Choroid plexus epithelial cell (primary cell): ENCODE measurements at regions not wholly inside any gene's neighbourhood (a gene's known extent, or its start where the extent isn't known, plus 50 kb on each side); places are given as distances from the start of the nearest gene placed in this dataset.

Experiments
- DNase-seq: peaks from one replicate; pipeline ENCODE4 v3.0.0-alpha.2; 2010; ENCODE audit warnings: low read depth
- H3K4me3 ChIP-seq: 2 replicates; pipeline ENCODE4 v1.5.1; 2011; ENCODE audit warnings: low read depth, mild to moderate bottlenecking, control low read depth, low read length, moderate library complexity
- TF ChIP-seq, protein P1 (sequence below): conservative IDR thresholded peaks from 2 replicates; pipeline ENCODE4 v1.5.1; 2011; ENCODE audit warnings: low read depth, mild to moderate bottlenecking, control low read depth, inconsistent platforms, low read length, moderate library complexity

GRCh38 chr2:58533376-58533775, 292.3 kb upstream of the FANCL start:
- no peak overlapping the region for H3K4me3 ChIP-seq
- TF ChIP-seq, protein P1, sequence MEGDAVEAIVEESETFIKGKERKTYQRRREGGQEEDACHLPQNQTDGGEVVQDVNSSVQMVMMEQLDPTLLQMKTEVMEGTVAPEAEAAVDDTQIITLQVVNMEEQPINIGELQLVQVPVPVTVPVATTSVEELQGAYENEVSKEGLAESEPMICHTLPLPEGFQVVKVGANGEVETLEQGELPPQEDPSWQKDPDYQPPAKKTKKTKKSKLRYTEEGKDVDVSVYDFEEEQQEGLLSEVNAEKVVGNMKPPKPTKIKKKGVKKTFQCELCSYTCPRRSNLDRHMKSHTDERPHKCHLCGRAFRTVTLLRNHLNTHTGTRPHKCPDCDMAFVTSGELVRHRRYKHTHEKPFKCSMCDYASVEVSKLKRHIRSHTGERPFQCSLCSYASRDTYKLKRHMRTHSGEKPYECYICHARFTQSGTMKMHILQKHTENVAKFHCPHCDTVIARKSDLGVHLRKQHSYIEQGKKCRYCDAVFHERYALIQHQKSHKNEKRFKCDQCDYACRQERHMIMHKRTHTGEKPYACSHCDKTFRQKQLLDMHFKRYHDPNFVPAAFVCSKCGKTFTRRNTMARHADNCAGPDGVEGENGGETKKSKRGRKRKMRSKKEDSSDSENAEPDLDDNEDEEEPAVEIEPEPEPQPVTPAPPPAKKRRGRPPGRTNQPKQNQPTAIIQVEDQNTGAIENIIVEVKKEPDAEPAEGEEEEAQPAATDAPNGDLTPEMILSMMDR, result no peak
- DNase-seq, result no peak

GRCh38 chr2:58532641-58533040, 291.5 kb upstream of the FANCL start:
- TF ChIP-seq, protein P1, result no peak
- H3K4me3 ChIP-seq, result no peak overlapping the region
- no peak for DNase-seq

GRCh38 chr2:58527647-58528046, 286.5 kb upstream of the FANCL start:
- H3K4me3 ChIP-seq, result no peak overlapping the region
- DNase-seq, result no peak
- TF ChIP-seq, protein P1, result no peak

DNA sequence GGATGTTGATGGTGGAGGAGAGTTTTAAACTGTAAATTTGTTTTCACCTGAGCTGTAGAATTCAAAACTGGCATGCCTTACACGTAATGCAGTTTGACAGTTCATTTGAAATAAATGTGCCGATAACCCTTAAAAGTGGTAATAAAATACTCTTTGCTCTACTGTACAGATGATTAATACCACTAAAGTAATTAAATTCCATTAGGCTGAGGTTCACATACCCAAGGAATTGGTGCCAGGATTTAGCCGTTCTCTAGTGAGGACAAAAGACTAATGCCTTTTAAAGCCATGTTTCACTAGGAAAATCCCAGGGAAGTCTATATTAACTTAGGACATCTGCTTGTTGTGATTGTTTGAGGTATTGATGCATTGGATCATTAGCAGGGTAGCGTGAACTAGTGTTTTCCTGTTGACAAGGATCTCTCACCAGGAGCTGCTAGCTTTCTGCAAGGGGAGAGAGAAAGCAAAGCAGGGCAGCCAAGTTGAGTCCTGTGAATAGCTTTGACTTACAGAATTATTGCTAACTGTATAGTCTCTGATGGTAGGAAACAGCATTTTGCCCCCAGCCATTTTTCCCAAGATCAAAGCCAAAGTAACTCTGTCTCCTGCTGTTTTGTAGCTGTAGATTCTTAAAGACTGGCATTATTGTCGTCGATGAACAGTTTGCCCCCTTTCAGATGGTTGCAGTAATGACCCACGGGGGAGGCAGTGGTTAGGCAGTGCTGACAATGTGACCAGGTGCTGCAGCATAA, 280.9 kb upstream of the FANCL start:
- H3K4me3 ChIP-seq, result no peak overlapping the region
- TF ChIP-seq, protein P1, result no peak
- DNase-seq, result no peak

GRCh38 chr2:58520903-58521302, 279.8 kb upstream of the FANCL start:
- no peak overlapping the region for H3K4me3 ChIP-seq
- DNase-seq, result no peak
- TF ChIP-seq, protein P1, result no peak

GRCh38 chr2:58517881-58518280, 276.8 kb upstream of the FANCL start:
- no peak overlapping the region for H3K4me3 ChIP-seq
- DNase-seq, result no peak
- TF ChIP-seq, protein P1, result no peak

DNA sequence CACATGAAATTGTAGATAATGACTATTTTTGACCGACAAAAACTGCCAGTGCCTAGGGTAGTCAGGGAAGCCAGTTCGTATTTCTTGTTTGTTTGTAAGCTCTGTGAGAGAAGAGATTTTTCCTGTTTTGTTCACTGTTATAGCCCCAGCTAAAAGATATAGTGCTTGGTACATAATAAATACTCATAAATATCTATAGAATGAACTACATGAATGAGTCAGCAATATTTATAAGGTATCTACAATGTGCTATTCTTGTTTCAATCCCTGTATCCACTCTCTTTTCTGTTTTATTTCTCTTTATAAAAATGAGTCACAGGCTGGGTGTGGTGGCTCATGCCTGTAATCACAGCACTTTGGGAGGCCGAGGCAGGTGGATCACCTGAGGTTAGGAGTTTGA, 275.6 kb upstream of the FANCL start:
- no peak overlapping the region for H3K4me3 ChIP-seq
- TF ChIP-seq, protein P1, result no peak
- DNase-seq, result no peak
